ENCODE measurements at regions not wholly inside any gene's neighbourhood (a gene's known extent, or its start where the extent isn't known, plus 50 kb on each side); places are given as distances from the start of the nearest gene placed in this dataset.

DNA sequence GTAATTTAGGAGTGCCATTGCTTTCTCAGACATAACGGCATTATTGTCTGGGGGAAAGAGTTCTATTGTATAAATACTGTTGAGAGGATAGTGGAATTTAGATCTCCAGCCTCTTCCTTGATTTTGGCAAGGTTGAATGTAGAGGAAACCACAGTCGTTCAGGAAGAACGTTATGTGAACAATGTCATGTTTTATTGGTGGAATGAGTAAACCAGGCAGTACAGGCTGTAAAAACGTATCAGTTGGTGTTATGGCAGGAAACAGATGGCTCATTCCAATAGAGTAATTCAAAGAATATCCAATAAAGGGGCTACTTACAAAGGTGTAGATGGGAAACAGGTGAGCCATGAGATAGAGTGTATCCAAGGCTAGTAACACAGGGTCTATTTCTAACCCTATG is 123.6 kb upstream of the SLC35B3 start:
- no TSS peak for BruUV-seq (replicated peaks)
- TF ChIP-seq, protein P1, sequence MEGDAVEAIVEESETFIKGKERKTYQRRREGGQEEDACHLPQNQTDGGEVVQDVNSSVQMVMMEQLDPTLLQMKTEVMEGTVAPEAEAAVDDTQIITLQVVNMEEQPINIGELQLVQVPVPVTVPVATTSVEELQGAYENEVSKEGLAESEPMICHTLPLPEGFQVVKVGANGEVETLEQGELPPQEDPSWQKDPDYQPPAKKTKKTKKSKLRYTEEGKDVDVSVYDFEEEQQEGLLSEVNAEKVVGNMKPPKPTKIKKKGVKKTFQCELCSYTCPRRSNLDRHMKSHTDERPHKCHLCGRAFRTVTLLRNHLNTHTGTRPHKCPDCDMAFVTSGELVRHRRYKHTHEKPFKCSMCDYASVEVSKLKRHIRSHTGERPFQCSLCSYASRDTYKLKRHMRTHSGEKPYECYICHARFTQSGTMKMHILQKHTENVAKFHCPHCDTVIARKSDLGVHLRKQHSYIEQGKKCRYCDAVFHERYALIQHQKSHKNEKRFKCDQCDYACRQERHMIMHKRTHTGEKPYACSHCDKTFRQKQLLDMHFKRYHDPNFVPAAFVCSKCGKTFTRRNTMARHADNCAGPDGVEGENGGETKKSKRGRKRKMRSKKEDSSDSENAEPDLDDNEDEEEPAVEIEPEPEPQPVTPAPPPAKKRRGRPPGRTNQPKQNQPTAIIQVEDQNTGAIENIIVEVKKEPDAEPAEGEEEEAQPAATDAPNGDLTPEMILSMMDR (IDR thresholded peaks at IDR 0.05; ENCODE audit: unreplicated experiment), result no peak
- intact Hi-C loops (cut with micrococcal nuclease; ENCODE audit: unreplicated experiment), result no loop called here
- Mint-ChIP-seq H3K27ac (ENCODE audit: unreplicated experiment) (no peak overlapping the region), H3K9me3 (ENCODE audit: low read depth, unreplicated experiment) (no peaks in the 10 kb centered on the region), H3K27me3 (ENCODE audit: unreplicated experiment) (no peaks in the 10 kb centered on the region), H3K4me3 (ENCODE audit: low read depth, unreplicated experiment) (no peak overlapping the region), H3K4me1 (ENCODE audit: low read depth, unreplicated experiment) (no peaks in the 10 kb centered on the region), H3K36me3 (ENCODE audit: insufficient read depth, unreplicated experiment) (no peaks in the 10 kb centered on the region)
- DNase-seq, result no peak
- CTCF ChIA-PET, result no interaction called here

DNA sequence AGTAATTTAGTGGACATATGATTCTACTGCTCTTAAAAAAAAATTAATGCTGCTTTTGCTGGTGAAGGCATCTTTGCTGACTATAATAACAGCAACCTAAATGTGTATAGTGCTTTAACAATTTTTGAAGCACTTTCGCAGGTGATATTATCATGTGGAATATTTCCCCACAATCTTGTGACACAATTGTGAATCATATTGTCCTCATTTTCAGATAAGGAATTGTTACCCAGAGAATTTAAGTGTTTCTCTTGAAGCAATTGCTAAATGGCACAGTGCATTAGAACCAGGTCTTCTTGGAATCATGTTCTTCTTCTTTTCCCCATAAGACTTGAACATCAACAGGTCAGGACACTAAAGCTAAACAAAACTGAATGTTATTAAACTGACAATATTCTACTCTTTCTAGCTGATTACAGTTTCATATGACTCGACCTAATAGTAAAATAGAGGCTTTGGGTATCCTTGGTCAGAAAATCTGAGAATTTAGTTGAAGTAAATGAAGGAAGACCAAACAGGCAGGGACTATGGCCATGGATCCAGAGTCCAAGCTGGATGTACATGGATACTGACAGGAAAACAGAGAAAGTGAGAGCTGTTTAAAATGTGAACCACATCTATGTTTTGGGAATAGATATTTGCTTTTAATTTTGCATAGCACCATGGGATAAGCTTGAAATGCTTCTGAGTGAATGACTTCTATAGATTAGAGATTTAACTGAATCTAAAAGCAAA is 121.8 kb upstream of the SLC35B3 start:
- Mint-ChIP-seq H3K27ac (ENCODE audit: unreplicated experiment) (no peak overlapping the region), H3K27me3 (ENCODE audit: unreplicated experiment) (no peaks in the 10 kb centered on the region), H3K9me3 (ENCODE audit: low read depth, unreplicated experiment) (no peaks in the 10 kb centered on the region), H3K4me1 (ENCODE audit: low read depth, unreplicated experiment) (no peaks in the 10 kb centered on the region), H3K4me3 (ENCODE audit: low read depth, unreplicated experiment) (no peak overlapping the region), H3K36me3 (ENCODE audit: insufficient read depth, unreplicated experiment) (no peaks in the 10 kb centered on the region)
- DNase-seq, result no peak
- BruUV-seq (replicated peaks), result no TSS peak
- intact Hi-C loops (cut with micrococcal nuclease; ENCODE audit: unreplicated experiment), result no loop called here
- TF ChIP-seq, protein P1 (IDR thresholded peaks at IDR 0.05; ENCODE audit: unreplicated experiment), result no peak
- CTCF ChIA-PET, result no interaction called here

DNA sequence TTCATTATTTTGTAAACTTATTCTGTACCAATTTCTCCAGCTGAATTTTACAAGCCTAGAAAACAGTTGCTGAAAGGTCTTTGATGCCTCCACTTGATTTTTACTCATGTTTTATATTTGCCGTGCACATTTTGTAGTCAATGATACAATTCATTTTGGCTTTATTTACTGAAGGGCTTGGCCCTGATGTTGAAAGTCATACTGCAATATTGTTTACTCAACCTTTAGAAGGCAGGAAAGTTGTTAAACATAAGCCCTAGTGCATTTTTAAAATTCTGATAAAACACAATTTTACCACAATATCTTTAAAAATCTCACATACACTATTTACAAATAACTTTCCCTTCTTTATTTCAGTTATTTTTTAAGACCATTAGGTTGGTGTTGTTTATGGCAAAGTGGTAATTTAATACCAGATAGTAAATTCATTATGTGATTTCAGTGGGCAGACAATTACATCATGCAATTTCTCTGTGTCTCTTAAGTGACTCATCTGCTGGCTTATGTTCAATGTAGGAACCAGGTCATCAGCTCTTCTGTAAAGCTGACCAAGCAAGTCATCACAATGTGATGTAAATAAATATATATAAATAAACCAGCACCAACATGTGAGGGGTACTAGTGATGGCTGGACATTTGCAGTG is 121.1 kb upstream of the SLC35B3 start:
- H3K36me3 Mint-ChIP-seq (ENCODE audit: insufficient read depth, unreplicated experiment), result no peaks in the 10 kb centered on the region
- H3K27ac Mint-ChIP-seq (ENCODE audit: unreplicated experiment), result no peak overlapping the region
- no TSS peak for BruUV-seq (replicated peaks)
- H3K9me3 Mint-ChIP-seq (ENCODE audit: low read depth, unreplicated experiment), result no peaks in the 10 kb centered on the region
- TF ChIP-seq, protein P1 (IDR thresholded peaks at IDR 0.05; ENCODE audit: unreplicated experiment), result no peak
- H3K4me1 Mint-ChIP-seq (ENCODE audit: low read depth, unreplicated experiment), result no peaks in the 10 kb centered on the region
- H3K4me3 Mint-ChIP-seq (ENCODE audit: low read depth, unreplicated experiment), result no peak overlapping the region
- no peaks in the 10 kb centered on the region for H3K27me3 Mint-ChIP-seq (ENCODE audit: unreplicated experiment)
- DNase-seq, result no peak
- intact Hi-C loops (cut with micrococcal nuclease; ENCODE audit: unreplicated experiment), result no loop called here
- CTCF ChIA-PET, result no interaction called here

DNA sequence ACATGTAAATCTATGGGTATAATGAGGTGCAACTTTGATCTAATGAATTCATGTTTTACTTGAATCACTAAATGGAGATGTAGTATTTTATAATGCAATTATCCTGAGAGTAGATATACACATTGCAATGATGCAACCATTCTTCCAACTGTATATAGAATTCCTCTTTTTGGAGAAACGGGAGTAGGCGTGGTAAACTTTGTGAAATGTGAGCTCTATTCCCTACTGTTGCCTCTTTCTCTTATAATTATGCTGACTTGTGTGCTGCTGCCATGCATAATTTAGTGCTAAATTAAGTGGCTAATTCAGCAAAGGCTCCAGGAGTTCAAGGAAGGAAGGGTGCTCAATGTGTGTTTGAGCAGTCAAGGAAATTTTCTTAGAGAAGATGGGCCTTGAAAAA is 116.6 kb upstream of the SLC35B3 start:
- Mint-ChIP-seq H3K4me1 (ENCODE audit: low read depth, unreplicated experiment) (no peaks in the 10 kb centered on the region), H3K36me3 (ENCODE audit: insufficient read depth, unreplicated experiment) (no peaks in the 10 kb centered on the region), H3K4me3 (ENCODE audit: low read depth, unreplicated experiment) (no peak overlapping the region), H3K27ac (ENCODE audit: unreplicated experiment) (no peak overlapping the region), H3K9me3 (ENCODE audit: low read depth, unreplicated experiment) (no peaks in the 10 kb centered on the region), H3K27me3 (ENCODE audit: unreplicated experiment) (no peaks in the 10 kb centered on the region)
- no TSS peak for BruUV-seq (replicated peaks)
- intact Hi-C loops (cut with micrococcal nuclease; ENCODE audit: unreplicated experiment), result no loop called here
- CTCF ChIA-PET, result no interaction called here
- TF ChIP-seq, protein P1 (IDR thresholded peaks at IDR 0.05; ENCODE audit: unreplicated experiment), result no peak
- no peak for DNase-seq
